ENCODE measurements at regions not wholly inside any gene's neighbourhood (a gene's known extent, or its start where the extent isn't known, plus 50 kb on each side); places are given as distances from the start of the nearest gene placed in this dataset.

DNA sequence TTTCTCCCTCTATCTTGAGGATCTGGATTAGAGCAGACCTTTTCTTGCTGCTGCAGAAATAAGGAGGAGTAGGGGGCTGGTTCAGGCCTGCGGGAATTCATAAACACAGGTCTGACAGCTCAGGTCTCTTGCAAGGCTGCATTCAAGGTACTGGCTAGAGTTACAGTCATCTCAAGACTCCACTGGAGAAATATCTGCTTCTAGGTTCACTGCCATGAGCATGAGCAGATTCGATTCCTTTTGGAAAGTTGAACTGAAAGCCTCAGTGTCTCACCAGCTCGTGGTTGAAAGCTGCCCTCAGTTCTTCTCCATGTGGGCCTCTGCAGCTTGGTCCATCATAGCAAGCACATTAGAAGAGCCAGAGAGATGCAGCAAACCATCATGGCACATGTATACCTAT, 124.4 kb upstream of the SETBP1 start:
- Histone ChIP-seq H3K36me3 (ENCODE audit: control insufficient read depth in 3 of 3, insufficient read depth in 3 of 3, low read length in 3 of 3) (no peaks in the 10 kb centered on the region), H3K27ac (ENCODE audit: low read depth, low read length) (no peak overlapping the region), H3K9me3 (ENCODE audit: control insufficient read depth in 3 of 3, low read length in 3 of 3) (no peaks in the 10 kb centered on the region), H3K4me3 (ENCODE audit: low read length in 3 of 3) (no peak overlapping the region), H3K27me3 (ENCODE audit: control insufficient read depth in 3 of 3, insufficient read depth in 3 of 3, low read length in 3 of 3) (no peaks in the 10 kb centered on the region), H3K9ac (ENCODE audit: low read depth in 1 of 3, low read length in 3 of 3) (no peak overlapping the region), H3K4me1 (ENCODE audit: control insufficient read depth in 3 of 3, insufficient read depth in 3 of 3, low read length in 3 of 3) (no peaks in the 10 kb centered on the region)

DNA sequence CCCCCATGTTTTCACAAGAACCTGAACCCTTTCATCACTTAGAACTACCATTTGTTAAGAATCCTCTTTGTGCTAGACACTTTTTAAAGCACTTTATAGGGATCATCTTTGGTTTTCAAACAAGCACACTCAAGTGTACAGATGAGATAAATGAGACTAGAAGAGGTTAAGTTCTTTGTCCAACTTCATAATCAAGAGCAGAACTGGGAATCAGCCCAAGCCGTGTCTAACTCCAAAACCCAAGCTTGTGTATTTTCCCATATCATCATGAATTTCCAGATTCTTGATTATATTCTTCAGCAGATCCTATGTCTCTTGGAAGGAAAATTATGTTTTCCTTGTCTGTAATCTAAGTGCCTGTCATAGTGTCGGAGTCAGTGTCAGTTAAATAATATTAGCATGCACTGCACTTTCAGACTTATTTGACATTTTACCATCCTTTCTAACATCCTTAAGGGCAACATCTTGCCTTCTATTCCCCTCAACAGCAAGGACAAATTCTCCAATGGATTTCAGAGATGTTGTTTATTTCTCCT, 123.0 kb upstream of the SETBP1 start:
- no peaks in the 10 kb centered on the region for H3K9me3 ChIP-seq (ENCODE audit: control insufficient read depth in 3 of 3, low read length in 3 of 3)
- H3K27ac ChIP-seq (ENCODE audit: low read depth, low read length) = no peak overlapping the region
- H3K27me3 ChIP-seq (ENCODE audit: control insufficient read depth in 3 of 3, insufficient read depth in 3 of 3, low read length in 3 of 3) = no peaks in the 10 kb centered on the region
- no peak overlapping the region for H3K9ac ChIP-seq (ENCODE audit: low read depth in 1 of 3, low read length in 3 of 3)
- H3K4me3 ChIP-seq (ENCODE audit: low read length in 3 of 3) = no peak overlapping the region
- H3K36me3 ChIP-seq (ENCODE audit: control insufficient read depth in 3 of 3, insufficient read depth in 3 of 3, low read length in 3 of 3) = no peaks in the 10 kb centered on the region
- no peaks in the 10 kb centered on the region for H3K4me1 ChIP-seq (ENCODE audit: control insufficient read depth in 3 of 3, insufficient read depth in 3 of 3, low read length in 3 of 3)

DNA sequence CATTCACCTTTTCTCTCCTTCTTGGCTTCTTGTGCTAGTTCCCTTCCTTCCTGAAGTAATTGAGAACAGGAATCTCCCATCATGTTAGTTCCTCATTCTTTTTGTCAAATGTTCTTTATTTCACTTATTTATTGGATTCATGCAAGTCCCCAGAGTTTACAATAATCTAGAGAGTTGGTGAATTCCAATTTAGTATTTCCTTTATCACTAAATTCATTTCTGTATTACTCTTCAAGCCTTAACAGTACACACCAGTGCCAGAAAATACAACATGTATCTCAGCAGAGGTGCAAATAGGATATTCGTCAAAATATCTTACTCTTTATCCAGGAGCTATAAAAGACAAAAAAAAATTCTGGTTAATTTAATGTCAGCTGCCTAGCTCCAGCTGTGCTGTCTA, 121.9 kb upstream of the SETBP1 start:
- no peaks in the 10 kb centered on the region for H3K4me1 ChIP-seq (ENCODE audit: control insufficient read depth in 3 of 3, insufficient read depth in 3 of 3, low read length in 3 of 3)
- H3K27me3 ChIP-seq (ENCODE audit: control insufficient read depth in 3 of 3, insufficient read depth in 3 of 3, low read length in 3 of 3) = no peaks in the 10 kb centered on the region
- no peaks in the 10 kb centered on the region for H3K36me3 ChIP-seq (ENCODE audit: control insufficient read depth in 3 of 3, insufficient read depth in 3 of 3, low read length in 3 of 3)
- no peaks in the 10 kb centered on the region for H3K9me3 ChIP-seq (ENCODE audit: control insufficient read depth in 3 of 3, low read length in 3 of 3)
- no peak overlapping the region for H3K9ac ChIP-seq (ENCODE audit: low read depth in 1 of 3, low read length in 3 of 3)
- H3K4me3 ChIP-seq (ENCODE audit: low read length in 3 of 3) = no peak overlapping the region
- H3K27ac ChIP-seq (ENCODE audit: low read depth, low read length) = no peak overlapping the region

DNA sequence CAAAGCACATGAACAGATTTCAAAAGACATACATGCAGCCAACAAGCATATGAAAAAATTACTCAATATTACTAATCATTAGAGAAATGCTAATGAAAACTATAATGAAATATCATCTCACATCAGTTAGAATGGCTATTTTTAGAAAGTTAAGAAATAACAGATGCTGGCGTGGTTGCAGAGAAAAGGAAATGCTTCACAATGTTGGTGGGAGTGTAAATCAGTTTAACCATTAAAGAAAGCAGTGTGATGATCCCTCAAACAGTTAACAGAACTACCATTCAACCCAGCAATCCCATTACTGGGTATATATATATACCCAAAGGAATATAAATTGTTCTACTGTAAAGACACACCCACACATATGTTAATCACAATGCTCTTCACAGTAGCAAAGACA, 117.7 kb upstream of the SETBP1 start:
- H3K9me3 ChIP-seq (ENCODE audit: control insufficient read depth in 3 of 3, low read length in 3 of 3) = no peaks in the 10 kb centered on the region
- no peaks in the 10 kb centered on the region for H3K4me1 ChIP-seq (ENCODE audit: control insufficient read depth in 3 of 3, insufficient read depth in 3 of 3, low read length in 3 of 3)
- no peak overlapping the region for H3K27ac ChIP-seq (ENCODE audit: low read depth, low read length)
- H3K27me3 ChIP-seq (ENCODE audit: control insufficient read depth in 3 of 3, insufficient read depth in 3 of 3, low read length in 3 of 3) = no peaks in the 10 kb centered on the region
- no peaks in the 10 kb centered on the region for H3K36me3 ChIP-seq (ENCODE audit: control insufficient read depth in 3 of 3, insufficient read depth in 3 of 3, low read length in 3 of 3)
- no peak overlapping the region for H3K9ac ChIP-seq (ENCODE audit: low read depth in 1 of 3, low read length in 3 of 3)
- H3K4me3 ChIP-seq (ENCODE audit: low read length in 3 of 3) = no peak overlapping the region

DNA sequence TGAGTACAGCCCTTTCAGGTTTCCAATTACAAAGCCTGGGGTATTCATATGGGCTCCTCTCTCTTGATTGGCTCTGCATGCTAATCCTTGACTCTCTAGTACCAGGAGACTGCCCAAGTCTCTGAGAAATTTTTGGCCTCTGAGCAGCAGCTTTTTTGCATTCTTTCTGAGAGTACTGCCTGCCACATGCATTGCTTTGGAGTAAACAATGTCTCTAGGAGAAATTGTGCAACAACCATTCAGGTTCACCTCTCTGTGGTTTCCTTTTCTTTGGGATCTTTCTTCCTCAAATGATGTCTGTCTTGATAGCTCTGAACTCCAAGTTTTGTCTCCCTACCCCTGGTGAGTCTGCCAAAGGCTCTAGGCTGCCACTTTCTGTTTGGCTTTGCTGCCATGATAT, 115.8 kb upstream of the SETBP1 start:
- Histone ChIP-seq H3K27ac (ENCODE audit: low read depth, low read length) (no peak overlapping the region), H3K9ac (ENCODE audit: low read depth in 1 of 3, low read length in 3 of 3) (no peak overlapping the region), H3K36me3 (ENCODE audit: control insufficient read depth in 3 of 3, insufficient read depth in 3 of 3, low read length in 3 of 3) (no peaks in the 10 kb centered on the region), H3K4me1 (ENCODE audit: control insufficient read depth in 3 of 3, insufficient read depth in 3 of 3, low read length in 3 of 3) (no peaks in the 10 kb centered on the region), H3K4me3 (ENCODE audit: low read length in 3 of 3) (no peak overlapping the region), H3K9me3 (ENCODE audit: control insufficient read depth in 3 of 3, low read length in 3 of 3) (no peaks in the 10 kb centered on the region), H3K27me3 (ENCODE audit: control insufficient read depth in 3 of 3, insufficient read depth in 3 of 3, low read length in 3 of 3) (no peaks in the 10 kb centered on the region)

DNA sequence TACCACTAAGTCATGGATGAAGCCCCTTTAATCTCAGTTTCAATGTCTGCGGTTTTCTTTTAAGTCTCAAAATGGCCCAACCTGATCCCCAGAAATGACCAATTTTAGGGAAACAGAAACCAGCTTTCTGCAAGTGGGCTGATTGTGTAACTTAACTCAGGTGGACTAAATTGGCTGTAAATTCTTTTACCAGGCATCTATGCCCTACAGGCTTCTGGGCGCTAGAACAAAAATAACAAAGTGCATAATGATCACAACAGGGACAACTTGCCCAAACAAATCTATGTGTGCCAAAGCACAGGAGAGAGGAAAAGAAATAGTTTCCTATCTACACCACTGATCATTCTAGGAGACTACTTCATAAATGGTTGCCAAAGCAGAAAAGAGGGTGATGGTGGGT, 112.3 kb upstream of the SETBP1 start:
- Histone ChIP-seq H3K4me1 (ENCODE audit: control insufficient read depth in 3 of 3, insufficient read depth in 3 of 3, low read length in 3 of 3) (no peaks in the 10 kb centered on the region), H3K27ac (ENCODE audit: low read depth, low read length) (no peak overlapping the region), H3K4me3 (ENCODE audit: low read length in 3 of 3) (no peak overlapping the region), H3K27me3 (ENCODE audit: control insufficient read depth in 3 of 3, insufficient read depth in 3 of 3, low read length in 3 of 3) (no peaks in the 10 kb centered on the region), H3K36me3 (ENCODE audit: control insufficient read depth in 3 of 3, insufficient read depth in 3 of 3, low read length in 3 of 3) (no peaks in the 10 kb centered on the region), H3K9me3 (ENCODE audit: control insufficient read depth in 3 of 3, low read length in 3 of 3) (no peaks in the 10 kb centered on the region), H3K9ac (ENCODE audit: low read depth in 1 of 3, low read length in 3 of 3) (no peak overlapping the region)

DNA sequence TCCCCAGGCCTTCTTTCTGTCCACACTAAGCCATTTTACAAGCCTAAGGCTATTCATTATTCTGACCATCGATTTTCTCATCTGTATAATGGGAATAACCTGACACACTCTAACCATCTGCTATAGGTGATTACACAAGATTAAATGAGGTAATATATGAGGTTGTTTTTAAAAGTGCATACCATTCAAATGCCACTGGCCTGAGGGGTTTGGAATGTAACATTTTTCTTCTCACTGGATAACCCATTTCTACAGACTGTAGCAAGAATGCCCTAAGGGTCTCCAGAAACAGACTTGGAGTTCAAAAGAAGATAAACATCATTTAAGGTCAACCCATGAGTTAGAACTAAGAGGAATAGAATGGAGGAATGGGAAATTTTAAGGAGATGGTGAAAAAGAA, 111.7 kb upstream of the SETBP1 start:
- H3K27me3 ChIP-seq (ENCODE audit: control insufficient read depth in 3 of 3, insufficient read depth in 3 of 3, low read length in 3 of 3) = no peaks in the 10 kb centered on the region
- H3K4me1 ChIP-seq (ENCODE audit: control insufficient read depth in 3 of 3, insufficient read depth in 3 of 3, low read length in 3 of 3) = no peaks in the 10 kb centered on the region
- H3K36me3 ChIP-seq (ENCODE audit: control insufficient read depth in 3 of 3, insufficient read depth in 3 of 3, low read length in 3 of 3) = no peaks in the 10 kb centered on the region
- no peak overlapping the region for H3K9ac ChIP-seq (ENCODE audit: low read depth in 1 of 3, low read length in 3 of 3)
- H3K27ac ChIP-seq (ENCODE audit: low read depth, low read length) = no peak overlapping the region
- H3K4me3 ChIP-seq (ENCODE audit: low read length in 3 of 3) = no peak overlapping the region
- no peaks in the 10 kb centered on the region for H3K9me3 ChIP-seq (ENCODE audit: control insufficient read depth in 3 of 3, low read length in 3 of 3)

DNA sequence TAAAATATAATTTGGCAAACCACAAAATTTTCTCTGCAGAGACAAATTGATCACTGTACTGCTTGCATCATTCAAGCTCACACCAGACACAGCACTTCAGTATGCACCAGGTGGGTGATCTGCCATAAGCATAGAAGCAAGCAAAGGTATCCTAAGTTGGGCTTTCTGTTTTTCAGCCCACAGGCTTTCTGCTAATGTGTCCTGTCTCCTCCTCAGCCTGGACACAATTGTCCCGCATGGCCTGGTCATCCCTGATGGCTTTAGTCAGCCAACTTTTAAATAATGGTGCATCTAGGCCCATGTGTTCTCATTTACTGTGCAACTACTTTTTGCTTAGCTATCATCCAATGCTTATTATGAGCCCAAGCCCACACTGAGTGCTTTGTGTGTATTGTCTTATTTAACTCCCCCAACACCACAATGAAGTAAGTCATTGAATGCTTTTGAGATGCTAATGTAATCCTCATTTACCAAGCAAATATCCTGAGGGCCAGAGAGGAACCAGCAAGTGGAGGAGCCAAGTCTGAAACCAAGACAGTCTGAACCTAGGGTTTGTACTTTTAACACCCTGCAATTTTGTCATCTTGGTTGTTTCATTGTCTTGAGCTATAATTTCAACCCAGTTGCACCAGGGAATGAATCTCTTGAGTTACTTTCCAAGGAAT, 111.2 kb upstream of the SETBP1 start:
- Histone ChIP-seq H3K4me1 (ENCODE audit: control insufficient read depth in 3 of 3, insufficient read depth in 3 of 3, low read length in 3 of 3) (no peaks in the 10 kb centered on the region), H3K27ac (ENCODE audit: low read depth, low read length) (no peak overlapping the region), H3K36me3 (ENCODE audit: control insufficient read depth in 3 of 3, insufficient read depth in 3 of 3, low read length in 3 of 3) (no peaks in the 10 kb centered on the region), H3K27me3 (ENCODE audit: control insufficient read depth in 3 of 3, insufficient read depth in 3 of 3, low read length in 3 of 3) (no peaks in the 10 kb centered on the region), H3K4me3 (ENCODE audit: low read length in 3 of 3) (no peak overlapping the region), H3K9me3 (ENCODE audit: control insufficient read depth in 3 of 3, low read length in 3 of 3) (no peaks in the 10 kb centered on the region), H3K9ac (ENCODE audit: low read depth in 1 of 3, low read length in 3 of 3) (no peak overlapping the region)

DNA sequence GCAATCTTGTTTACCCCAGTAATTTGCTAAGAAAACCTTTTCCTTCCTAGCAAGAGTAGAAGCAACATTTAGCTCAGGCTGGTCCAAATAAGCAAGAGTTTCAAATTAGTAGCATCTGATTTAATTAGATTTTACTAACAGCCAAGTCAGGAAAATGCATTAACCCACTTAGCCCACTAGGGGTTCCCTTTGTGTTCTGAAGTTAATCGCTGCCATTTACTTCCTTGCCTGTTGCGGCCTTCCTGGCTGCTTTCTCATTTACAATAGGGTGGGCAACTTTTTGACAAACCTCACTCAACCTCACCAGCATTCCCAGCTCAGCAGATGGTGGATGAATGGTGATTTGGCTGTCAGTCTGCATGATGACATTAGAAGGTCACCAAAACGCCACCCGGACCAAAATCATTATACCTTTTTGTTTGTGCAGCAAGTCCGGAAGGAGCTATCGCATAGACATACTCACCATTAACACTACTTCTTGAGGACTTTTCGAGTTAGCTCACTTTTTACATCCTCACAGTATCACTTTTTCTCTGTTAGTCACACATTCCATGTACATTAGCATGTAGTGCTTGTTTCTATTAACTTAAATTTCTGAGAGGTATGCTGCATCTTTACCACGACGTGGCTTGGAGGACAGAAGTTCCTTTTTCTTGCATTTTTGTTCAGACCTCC, 101.5 kb upstream of the SETBP1 start:
- Histone ChIP-seq H3K36me3 (ENCODE audit: control insufficient read depth in 3 of 3, insufficient read depth in 3 of 3, low read length in 3 of 3) (no peaks in the 10 kb centered on the region), H3K4me1 (ENCODE audit: control insufficient read depth in 3 of 3, insufficient read depth in 3 of 3, low read length in 3 of 3) (peaks cover 0 to 2% (median 0%) of the 10 kb centered on the region in 3 donors)

DNA sequence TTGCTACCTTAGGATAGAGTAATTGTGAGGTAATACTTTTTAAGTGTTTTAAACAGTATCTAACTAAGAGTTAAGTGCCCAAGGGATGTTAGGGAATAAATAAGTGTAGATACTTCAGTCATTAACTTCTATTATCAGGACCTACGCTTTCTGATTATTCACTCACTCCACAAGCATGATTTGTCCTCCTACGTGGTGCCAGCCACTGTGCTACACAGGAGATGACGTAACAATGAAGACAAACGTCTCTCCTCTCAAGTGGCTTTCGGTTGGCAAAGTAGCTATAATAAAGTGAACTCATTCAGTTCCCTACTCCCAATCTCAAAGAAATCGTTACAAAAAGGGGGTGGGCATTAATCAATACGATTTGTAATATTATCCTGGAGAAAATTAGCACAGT, 100.9 kb upstream of the SETBP1 start:
- Histone ChIP-seq H3K27ac (ENCODE audit: low read depth, low read length) (no peak overlapping the region), H3K4me3 (ENCODE audit: low read length in 3 of 3) (no peak overlapping the region), H3K36me3 (ENCODE audit: control insufficient read depth in 3 of 3, insufficient read depth in 3 of 3, low read length in 3 of 3) (no peaks in the 10 kb centered on the region), H3K4me1 (ENCODE audit: control insufficient read depth in 3 of 3, insufficient read depth in 3 of 3, low read length in 3 of 3) (peaks cover 0 to 2% (median 0%) of the 10 kb centered on the region in 3 donors), H3K9ac (ENCODE audit: low read depth in 1 of 3, low read length in 3 of 3) (no peak overlapping the region), H3K9me3 (ENCODE audit: control insufficient read depth in 3 of 3, low read length in 3 of 3) (no peaks in the 10 kb centered on the region), H3K27me3 (ENCODE audit: control insufficient read depth in 3 of 3, insufficient read depth in 3 of 3, low read length in 3 of 3) (no peaks in the 10 kb centered on the region)

More for the DNA sequence above, 101.5 kb upstream of the SETBP1 start:
- no peaks in the 10 kb centered on the region for H3K27me3 ChIP-seq (ENCODE audit: control insufficient read depth in 3 of 3, insufficient read depth in 3 of 3, low read length in 3 of 3)
- H3K9me3 ChIP-seq (ENCODE audit: control insufficient read depth in 3 of 3, low read length in 3 of 3) = no peaks in the 10 kb centered on the region
- no peak overlapping the region for H3K4me3 ChIP-seq (ENCODE audit: low read length in 3 of 3)
- H3K9ac ChIP-seq (ENCODE audit: low read depth in 1 of 3, low read length in 3 of 3) = no peak overlapping the region
- no peak overlapping the region for H3K27ac ChIP-seq (ENCODE audit: low read depth, low read length)

Data from skeletal muscle tissue (tissue), 3 donors.